Coronary artery (tissue), 2 donors: ENCODE measurements at regions not wholly inside any gene's neighbourhood (a gene's known extent, or its start where the extent isn't known, plus 50 kb on each side); places are given as distances from the start of the nearest gene placed in this dataset.

ENCODE experiments used
- DNase-seq: peaks from one replicate; pipeline ENCODE4 v3.0.0-alpha.2; 2017; ENCODE audit warnings: low spot score
- H3K27ac ChIP-seq, 2 donors: fragments of 200-600 bp; sonication (generic); one replicate each; pipeline ENCODE4 v1.5.1; 2016 to 2019
- H3K4me3 ChIP-seq: fragments of 200-600 bp; sonication (generic); 2 replicates; pipeline ENCODE4 v1.5.1; 2016; ENCODE audit warnings: mild to moderate bottlenecking, moderate library complexity
- CTCF ChIP-seq: fragments of 200-600 bp; sonication (generic); IDR thresholded peaks from one replicate; pipeline ENCODE4 v1.5.1; 2019; ENCODE audit warnings: antibody characterized with exemption

GRCh38 chr9:21584890-21585289 lies 102.8 kb upstream of the IFNE start:
- TF ChIP-seq CTCF: no peak
- no peak for DNase-seq
- Histone ChIP-seq H3K4me3 (no peak overlapping the region), H3K27ac (no peak overlapping the region)

GRCh38 chr9:21585756-21586752 lies 103.9 kb upstream of the IFNE start:
- no peak overlapping the region for H3K4me3 ChIP-seq
- DNase-seq: no peak
- H3K27ac ChIP-seq: no peak overlapping the region
- TF ChIP-seq CTCF: no peak

- DNase-seq: no peak
- TF ChIP-seq CTCF: no peak
- no peak overlapping the region for H3K27ac ChIP-seq
- no peak overlapping the region for H3K4me3 ChIP-seq
These were observed 107.4 kb upstream of the IFNE start for GRCh38 chr9:21589344-21590056.

GRCh38 chr9:21590058-21590996 lies 108.2 kb upstream of the IFNE start:
- Histone ChIP-seq H3K27ac (no peak overlapping the region), H3K4me3 (no peak overlapping the region)
- DNase-seq: no peak
- TF ChIP-seq CTCF: no peak

GRCh38 chr9:21591221-21592062 lies 109.3 kb upstream of the IFNE start:
- no peak overlapping the region for H3K4me3 ChIP-seq
- H3K27ac ChIP-seq: no peak overlapping the region
- no peak for DNase-seq
- TF ChIP-seq CTCF: no peak

GRCh38 chr9:21592063-21592338 lies 109.9 kb upstream of the IFNE start:
- no peak for DNase-seq
- no peak for TF ChIP-seq CTCF
- Histone ChIP-seq H3K27ac (no peak overlapping the region), H3K4me3 (no peak overlapping the region)
